GM10266 (cell line): ENCODE measurements at regions not wholly inside any gene's neighbourhood (a gene's known extent, or its start where the extent isn't known, plus 50 kb on each side); places are given as distances from the start of the nearest gene placed in this dataset.
A peak's percentile ranks its signal among the peaks of the same experiment; 100 is the strongest.

ENCODE experiments used
- DNase-seq: peaks from one replicate; pipeline ENCODE4 v3.0.0; 2012; ENCODE audit errors: extremely low spot score
- TF ChIP-seq, protein P1 (sequence below): IDR thresholded peaks from 2 replicates; pipeline ENCODE4 v1.5.1; 2012; ENCODE audit warnings: mild to moderate bottlenecking, low read depth; ENCODE audit not compliant: control insufficient read depth, insufficient read depth; ENCODE audit errors: missing control alignments

DNA sequence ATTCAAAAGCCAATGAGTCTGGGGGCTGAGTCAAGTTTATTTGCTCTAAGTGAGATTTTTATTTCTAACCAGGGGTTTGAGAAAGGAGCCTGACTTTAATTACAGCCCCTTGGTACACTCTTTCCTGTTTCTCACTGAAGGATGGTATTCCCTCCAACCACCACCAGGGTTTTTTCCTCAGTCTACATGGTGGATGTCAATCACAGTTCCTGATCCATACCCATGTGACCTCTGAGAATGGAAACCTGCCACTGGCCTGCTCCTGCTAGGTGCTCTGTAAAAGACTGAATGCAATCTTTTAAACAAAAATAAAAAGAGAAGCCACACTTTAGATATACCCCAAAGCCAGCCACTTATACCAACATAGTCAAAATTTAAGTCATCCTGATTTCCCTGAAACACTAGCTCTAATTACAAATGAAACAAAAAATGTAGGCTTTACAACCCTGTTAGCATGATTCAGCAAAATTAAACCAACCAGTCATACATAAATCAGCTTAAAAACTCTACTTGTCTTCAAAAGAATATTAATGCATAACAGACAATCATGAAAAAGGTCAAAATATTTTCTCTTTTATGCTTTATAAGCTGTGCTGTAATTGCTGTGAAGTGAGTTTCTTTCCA lies 112.1 kb upstream of the NWD2 start:
- TF ChIP-seq, protein P1, sequence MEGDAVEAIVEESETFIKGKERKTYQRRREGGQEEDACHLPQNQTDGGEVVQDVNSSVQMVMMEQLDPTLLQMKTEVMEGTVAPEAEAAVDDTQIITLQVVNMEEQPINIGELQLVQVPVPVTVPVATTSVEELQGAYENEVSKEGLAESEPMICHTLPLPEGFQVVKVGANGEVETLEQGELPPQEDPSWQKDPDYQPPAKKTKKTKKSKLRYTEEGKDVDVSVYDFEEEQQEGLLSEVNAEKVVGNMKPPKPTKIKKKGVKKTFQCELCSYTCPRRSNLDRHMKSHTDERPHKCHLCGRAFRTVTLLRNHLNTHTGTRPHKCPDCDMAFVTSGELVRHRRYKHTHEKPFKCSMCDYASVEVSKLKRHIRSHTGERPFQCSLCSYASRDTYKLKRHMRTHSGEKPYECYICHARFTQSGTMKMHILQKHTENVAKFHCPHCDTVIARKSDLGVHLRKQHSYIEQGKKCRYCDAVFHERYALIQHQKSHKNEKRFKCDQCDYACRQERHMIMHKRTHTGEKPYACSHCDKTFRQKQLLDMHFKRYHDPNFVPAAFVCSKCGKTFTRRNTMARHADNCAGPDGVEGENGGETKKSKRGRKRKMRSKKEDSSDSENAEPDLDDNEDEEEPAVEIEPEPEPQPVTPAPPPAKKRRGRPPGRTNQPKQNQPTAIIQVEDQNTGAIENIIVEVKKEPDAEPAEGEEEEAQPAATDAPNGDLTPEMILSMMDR: no peak
- DNase-seq: no peak

DNA sequence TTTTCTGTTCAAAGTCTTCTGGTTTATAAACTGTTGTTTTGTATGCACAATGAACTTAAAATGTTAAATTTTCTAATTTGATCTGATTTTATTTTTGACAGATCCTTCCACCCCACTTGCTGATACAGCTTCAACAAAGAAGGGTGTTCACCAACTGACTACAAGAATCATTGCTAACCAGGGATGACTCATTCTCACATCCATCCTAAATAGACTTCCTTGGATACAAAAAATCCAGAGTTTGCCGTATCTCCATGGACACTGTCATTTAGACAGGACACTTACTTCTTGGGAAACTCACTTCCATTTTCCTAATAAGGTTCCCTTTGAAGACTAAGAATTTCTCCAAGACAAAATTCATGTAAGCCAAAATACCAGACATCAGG lies 111.6 kb upstream of the NWD2 start:
- no peak for DNase-seq
- TF ChIP-seq, protein P1: no peak

- DNase-seq: peak; percentile 10
- TF ChIP-seq, protein P1: no peak
Observed at GRCh38 chr4:37138019-37138653, 106.4 kb upstream of the NWD2 start.

DNA sequence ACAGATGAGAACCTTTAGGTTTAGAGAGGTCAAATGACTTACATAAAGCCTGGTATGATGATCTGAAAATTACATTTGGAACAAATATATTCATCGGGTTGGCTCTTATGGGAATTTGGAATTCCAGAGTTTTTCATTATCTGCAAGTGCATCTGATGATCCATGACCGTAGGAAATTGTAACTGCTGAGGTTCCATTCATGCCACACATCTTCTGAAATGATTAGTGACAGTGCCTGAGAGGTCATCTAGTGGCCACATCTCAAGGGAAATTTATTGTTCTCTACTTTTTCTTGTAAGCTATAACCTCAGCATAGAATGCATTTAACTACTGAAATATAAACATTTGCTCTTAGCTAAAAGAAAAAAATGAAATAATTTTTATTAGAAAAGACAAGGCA lies 105.8 kb upstream of the NWD2 start:
- TF ChIP-seq, protein P1: no peak
- DNase-seq: no peak

DNA sequence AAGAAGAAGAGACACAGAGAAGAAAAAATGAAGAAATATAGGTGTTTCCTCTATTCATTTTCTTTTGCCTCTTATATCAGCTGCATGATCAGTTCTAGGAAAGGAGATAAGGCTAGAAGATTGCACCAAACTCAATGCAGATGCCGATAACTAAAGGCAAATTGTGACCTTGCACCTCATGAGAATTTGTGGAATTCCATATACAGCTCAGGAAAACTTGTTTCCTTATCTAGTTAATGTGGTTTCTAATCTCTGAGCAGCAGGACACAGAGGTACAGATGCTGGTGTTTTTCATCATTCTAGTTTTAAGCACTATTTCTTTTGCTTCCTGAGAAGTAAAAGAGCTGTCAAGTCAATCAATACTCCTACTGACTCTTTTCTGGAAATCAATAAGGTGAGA lies 104.6 kb upstream of the NWD2 start:
- DNase-seq: no peak
- TF ChIP-seq, protein P1: no peak

- TF ChIP-seq, protein P1: no peak
- DNase-seq: no peak
Observed at GRCh38 chr4:37146260-37146659, 98.3 kb upstream of the NWD2 start.

- DNase-seq: no peak
- TF ChIP-seq, protein P1: no peak
Observed at GRCh38 chr4:37157476-37158167, 86.9 kb upstream of the NWD2 start.
